Mononuclear cell (primary cell): ENCODE measurements at regions not wholly inside any gene's neighbourhood (a gene's known extent, or its start where the extent isn't known, plus 50 kb on each side); places are given as distances from the start of the nearest gene placed in this dataset.
"Not testable (repeated sequence)": the region's sequence is repeated elsewhere in the genome, so short reads cannot be mapped to it uniquely, and the experiment has no call there.

ENCODE experiments used
- H3K27me3 ChIP-seq: 2 replicates; pipeline ENCODE4 v1.6.0; 2011; ENCODE audit warnings: low read length, control low read depth; ENCODE audit not compliant: insufficient read depth
- H3K4me1 ChIP-seq: 2 replicates; pipeline ENCODE4 v1.5.1; 2011; ENCODE audit warnings: mild to moderate bottlenecking, low read length, control low read depth; ENCODE audit not compliant: insufficient read depth
- H3K4me3 ChIP-seq: 2 replicates; pipeline ENCODE4 v1.5.1; 2011; ENCODE audit warnings: mild to moderate bottlenecking, low read length, moderate library complexity
- H3K9me3 ChIP-seq: 2 replicates; pipeline ENCODE4 v1.5.1; 2011; ENCODE audit warnings: low read depth, mild to moderate bottlenecking, control low read depth, low read length

DNA sequence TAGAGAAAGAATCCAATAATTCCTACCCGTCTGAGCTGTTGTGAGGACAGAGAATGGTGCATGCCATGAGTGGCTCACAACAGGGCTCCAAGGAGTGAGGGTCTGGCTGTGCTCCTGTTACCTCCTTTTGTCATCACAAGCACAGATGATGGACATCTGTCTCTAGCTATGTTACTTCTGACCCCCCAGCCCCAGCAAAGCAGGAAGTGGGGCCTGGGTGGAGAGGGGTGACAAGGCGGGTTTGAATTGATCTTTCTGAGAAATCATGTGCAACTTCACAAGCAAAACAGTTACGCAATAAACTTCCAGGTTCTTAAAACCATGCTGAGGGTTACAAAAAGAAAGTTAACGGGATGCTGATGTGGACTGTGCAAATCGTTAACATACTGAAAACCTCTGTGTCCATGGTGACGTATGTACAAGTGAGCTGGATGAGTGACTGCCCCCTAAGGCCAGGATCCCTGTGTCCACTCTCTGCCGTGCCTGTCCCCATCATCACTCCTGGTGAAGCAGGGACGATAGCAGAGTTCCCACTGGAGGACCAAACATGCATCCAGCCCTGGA lies 254.7 kb downstream of the BCL2L11 start:
- H3K4me1 ChIP-seq, H3K9me3 ChIP-seq, H3K4me3 ChIP-seq, H3K27me3 ChIP-seq: not testable (repeated sequence)

DNA sequence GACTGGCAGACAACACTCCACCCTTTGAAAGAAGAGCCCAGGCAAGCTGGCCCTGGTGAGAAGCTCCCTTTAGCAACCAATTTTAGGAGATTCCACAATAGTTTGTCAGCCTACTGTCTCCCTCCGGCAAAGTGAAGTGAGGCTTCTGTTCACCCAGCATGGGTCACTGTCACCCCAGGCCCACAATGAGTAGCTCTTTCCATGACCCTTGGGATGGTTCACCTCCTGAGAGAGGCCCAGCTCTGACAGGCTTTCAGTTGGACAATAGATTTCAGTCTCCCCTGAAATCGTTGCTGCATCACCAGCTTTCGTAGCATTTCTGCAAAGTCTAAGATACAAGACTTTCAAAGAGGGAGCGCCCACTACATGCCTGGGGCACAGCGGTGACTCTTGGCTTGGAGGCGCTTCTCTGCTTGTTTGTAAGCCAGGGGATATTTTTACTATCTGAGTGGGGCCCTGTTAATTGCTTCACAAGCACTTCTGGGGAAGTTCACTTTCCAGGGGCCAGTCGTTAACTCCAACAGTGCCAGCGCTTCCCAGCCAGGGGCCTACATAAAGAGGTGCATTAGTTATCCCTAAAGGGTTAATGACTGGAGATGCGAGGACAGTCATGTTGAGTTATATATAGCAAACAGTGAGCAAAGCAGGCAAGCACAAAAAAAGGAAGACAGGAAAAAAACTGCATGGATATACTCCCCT lies 255.7 kb downstream of the BCL2L11 start:
- not testable (repeated sequence) for H3K4me3 ChIP-seq, H3K27me3 ChIP-seq, H3K9me3 ChIP-seq
- H3K4me1 ChIP-seq: peaks cover 11% of the 10 kb centered on the region

DNA sequence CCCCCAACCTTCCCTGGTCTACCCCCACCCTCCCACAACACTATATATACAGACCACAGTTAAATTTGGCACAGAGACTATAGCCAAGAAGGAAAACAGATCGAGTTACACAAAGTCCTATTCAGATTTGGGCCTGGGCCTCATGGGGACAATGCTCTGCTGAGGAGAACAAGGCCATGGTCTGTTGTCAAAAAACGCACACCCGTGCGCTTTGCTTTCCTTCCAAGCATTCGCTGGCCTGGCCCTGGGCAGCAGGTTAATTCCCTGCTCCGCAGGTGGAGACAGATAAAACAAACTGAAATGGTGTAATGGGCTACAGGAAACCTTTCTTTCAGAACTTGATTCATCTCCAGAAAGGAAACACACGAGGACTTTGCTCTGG lies 256.2 kb downstream of the BCL2L11 start:
- H3K27me3 ChIP-seq, H3K4me3 ChIP-seq, H3K9me3 ChIP-seq: not testable (repeated sequence)
- H3K4me1 ChIP-seq: peaks cover 11% of the 10 kb centered on the region

DNA sequence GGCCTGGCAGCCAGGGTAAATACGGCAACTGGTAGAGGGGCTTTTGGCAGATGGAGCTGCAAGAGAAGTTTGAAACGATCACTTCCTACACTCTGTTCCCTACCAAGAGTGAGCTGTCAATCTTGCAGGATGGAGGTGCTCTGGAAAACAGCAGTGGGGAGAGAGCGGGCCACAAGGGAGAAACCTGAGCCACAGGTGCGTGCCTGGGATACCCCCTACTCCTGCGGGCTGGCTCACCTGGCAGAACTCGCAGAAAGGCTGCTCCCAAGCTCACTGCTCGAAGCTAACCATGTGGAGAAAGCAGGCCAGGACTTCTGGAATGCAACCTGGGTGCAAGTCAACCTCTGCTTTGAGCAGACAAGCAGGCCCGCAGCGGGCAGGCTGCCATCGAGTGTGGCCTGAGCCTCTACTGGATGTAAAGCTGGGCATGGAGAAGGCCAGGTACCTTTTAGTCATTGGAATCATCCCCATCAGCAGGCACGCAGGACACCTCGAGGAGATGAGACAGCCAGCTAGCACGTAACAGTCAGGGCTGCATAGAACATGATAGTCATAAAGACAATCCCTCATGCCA lies 256.8 kb downstream of the BCL2L11 start:
- H3K4me1 ChIP-seq: peaks cover 11% of the 10 kb centered on the region
- not testable (repeated sequence) for H3K9me3 ChIP-seq, H3K4me3 ChIP-seq, H3K27me3 ChIP-seq

DNA sequence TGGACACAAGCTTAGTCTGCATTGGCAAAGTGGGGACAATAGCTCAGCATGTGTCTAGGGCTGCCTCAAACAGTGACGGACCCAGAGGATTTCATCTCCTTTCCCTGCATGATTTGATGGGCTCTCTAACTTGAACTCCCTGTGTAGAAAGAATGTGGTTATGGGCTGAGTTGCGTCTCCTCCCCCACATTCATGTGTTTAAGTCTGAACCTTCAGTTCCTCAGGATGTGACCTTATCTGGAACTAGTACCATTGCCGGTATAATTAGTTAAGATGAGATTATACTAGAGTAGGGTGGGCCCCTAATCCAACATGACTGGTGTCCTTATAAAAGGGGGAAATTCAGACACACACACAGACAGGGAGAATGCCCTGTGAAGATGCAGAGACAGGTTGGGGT lies 257.6 kb downstream of the BCL2L11 start:
- H3K4me3 ChIP-seq, H3K9me3 ChIP-seq, H3K27me3 ChIP-seq: not testable (repeated sequence)
- H3K4me1 ChIP-seq: peaks cover 11% of the 10 kb centered on the region

DNA sequence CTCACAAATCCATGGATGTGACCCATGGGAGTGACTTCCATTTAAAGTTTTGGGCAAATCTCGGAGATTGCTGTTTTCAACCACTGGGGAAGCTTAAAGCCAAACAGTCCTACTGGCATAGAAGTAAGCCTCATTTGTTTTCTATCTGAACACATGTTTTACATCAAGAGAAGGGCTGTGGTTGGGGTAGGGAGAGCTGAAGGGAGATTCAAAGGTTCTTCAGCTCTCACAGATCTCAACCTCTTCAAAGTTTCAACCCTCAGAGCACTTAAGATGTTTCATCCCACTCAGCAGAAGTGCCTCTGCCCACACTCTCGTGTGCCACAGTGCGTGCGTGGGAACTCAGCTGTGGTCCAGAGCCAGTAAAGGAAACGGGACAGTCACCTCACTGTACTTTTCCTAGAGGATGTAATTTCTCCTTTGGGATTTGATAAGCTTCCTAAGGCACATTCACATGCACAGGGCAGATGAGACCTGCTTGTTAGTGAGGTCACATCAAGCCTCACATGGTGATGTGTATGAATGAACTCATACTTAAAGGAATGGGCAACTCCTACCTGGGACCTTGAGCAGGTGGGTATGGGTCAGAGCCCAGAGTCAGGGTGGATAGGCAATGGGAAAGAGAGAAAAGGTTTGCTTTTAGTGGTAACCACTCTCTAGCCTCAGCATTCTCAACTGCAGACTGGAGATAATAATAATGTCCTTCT lies 260.2 kb downstream of the BCL2L11 start:
- not testable (repeated sequence) for H3K4me1 ChIP-seq, H3K9me3 ChIP-seq, H3K4me3 ChIP-seq, H3K27me3 ChIP-seq

DNA sequence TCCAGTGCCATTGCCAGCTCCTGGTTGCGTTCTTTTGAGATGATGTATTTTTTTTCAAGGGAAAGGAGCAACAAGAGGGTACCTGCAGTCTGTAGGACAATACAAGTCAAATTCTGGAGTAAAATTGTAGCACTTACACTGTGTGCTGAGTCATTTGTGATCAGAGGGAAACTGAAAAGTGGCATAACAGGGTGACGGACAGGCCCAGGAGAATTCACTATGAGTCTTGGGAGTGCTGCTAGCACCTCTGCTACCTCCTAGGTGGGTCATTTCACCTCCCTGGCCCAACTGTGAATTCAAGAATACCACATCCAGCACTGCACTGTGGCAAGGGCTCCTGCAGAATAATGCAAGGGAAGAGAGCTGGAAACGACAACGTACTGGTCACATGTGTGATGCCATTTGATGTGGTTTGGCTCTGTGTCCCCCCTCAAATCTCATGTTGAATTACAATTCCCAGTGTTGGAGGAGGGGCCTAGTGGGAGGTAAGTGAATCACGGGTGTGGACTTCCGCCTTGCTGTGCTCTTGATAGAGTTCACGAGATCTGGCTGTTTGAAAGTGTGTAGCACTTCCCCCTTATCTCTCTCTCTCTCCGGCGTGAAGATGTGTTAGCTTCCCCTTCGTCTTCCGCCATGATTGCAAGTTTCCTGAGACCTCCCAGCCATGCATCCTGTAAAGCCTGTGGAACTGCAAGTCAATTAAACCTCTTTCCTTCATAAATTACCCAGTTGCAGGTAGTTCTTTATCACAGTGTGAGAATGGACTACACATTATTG lies 261.0 kb downstream of the BCL2L11 start:
- not testable (repeated sequence) for H3K27me3 ChIP-seq, H3K4me3 ChIP-seq, H3K4me1 ChIP-seq, H3K9me3 ChIP-seq

DNA sequence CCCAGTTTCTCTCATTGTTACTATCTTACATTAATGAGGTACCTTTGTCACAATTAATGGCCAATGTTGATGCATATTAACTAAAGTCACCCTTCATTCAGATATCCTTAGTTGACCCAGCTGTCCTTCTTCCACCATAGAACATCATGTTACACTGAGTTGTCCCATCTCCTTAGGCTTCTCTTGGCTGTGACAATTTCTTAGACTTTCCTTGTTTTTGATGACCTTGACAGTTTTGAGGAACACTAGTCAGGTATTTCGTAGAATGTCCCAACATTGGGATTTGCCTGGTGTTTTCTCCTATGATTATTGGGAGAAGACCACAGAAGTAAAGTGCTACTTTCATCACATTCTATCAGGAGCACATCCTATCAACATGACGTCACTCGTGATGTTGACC lies 261.8 kb downstream of the BCL2L11 start:
- not testable (repeated sequence) for H3K9me3 ChIP-seq, H3K4me3 ChIP-seq, H3K4me1 ChIP-seq, H3K27me3 ChIP-seq

DNA sequence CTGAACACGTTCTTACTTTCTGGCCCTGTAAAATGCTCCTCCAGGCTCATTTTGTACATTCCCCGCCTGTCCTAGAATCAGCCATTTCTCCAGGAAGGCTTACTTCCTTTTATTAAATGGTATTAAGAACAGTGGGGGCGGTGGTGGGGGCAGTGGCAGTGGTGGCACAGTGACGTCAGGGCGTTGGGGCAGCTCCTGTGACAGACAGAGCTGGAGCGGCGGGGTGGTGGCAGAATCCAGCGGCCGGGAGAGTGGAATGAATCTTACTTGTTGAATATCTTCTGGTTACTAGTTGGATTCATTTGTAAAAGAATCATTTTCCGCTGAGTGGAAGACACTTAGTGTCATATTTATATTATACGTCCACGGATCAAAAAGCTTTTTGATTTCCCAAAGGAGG lies 262.6 kb downstream of the BCL2L11 start:
- H3K9me3 ChIP-seq, H3K4me3 ChIP-seq, H3K27me3 ChIP-seq, H3K4me1 ChIP-seq: not testable (repeated sequence)

DNA sequence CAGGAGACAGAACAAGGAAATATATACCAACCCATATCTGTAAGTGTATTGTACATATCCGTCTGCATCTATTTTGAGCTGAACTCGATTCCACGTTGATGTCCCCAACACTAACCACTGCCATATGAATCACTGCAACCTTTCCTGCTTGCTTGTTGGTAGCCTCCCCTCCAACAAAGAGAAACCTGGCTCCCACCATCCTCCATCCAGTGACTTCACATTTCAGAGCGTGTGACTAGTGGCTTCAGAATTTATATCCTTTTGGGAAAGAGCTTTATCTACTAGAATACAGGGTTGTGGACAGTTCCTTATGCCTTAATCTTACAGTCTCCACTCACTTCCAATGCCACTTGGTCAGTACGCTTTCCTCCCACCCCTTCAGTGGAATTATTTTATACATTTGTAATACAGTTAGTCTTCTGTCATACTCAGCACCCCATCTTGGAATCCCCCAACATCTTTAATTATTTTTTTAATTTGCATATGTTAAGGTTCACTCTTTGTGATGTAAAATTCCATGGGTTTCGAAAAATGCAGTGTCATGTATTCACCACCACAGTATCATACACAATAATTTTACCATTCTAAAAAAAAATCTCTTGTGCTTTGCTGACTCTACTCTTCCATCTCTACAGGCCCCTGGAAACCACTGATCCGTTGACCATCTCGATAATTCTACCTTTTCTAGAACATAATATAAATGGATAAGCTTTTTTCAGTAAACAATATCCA lies 264.7 kb downstream of the BCL2L11 start:
- not testable (repeated sequence) for H3K4me3 ChIP-seq

DNA sequence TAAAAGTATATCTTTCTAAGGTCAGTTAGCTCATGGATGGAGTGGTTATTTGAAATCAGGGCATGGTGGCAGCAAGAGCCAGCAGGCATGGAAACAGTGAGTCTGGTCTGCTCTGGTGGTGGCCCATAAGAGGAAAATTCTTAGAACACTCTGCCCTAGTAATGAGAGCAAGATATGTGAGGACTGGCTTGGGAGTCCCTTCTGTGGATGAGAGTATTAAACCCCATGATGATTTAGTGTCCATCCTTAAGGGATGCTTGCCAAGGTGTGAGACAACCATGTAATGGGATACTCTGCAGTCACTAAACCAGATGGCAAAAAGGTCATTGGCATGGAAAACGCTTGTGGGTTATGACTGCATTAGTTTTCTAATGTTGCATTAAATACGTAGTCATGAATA lies 269.9 kb downstream of the BCL2L11 start:
- H3K4me3 ChIP-seq, H3K27me3 ChIP-seq, H3K4me1 ChIP-seq, H3K9me3 ChIP-seq: not testable (repeated sequence)

More for the DNA sequence above, 264.7 kb downstream of the BCL2L11 start:
- H3K4me1 ChIP-seq, H3K9me3 ChIP-seq, H3K27me3 ChIP-seq: not testable (repeated sequence)

DNA sequence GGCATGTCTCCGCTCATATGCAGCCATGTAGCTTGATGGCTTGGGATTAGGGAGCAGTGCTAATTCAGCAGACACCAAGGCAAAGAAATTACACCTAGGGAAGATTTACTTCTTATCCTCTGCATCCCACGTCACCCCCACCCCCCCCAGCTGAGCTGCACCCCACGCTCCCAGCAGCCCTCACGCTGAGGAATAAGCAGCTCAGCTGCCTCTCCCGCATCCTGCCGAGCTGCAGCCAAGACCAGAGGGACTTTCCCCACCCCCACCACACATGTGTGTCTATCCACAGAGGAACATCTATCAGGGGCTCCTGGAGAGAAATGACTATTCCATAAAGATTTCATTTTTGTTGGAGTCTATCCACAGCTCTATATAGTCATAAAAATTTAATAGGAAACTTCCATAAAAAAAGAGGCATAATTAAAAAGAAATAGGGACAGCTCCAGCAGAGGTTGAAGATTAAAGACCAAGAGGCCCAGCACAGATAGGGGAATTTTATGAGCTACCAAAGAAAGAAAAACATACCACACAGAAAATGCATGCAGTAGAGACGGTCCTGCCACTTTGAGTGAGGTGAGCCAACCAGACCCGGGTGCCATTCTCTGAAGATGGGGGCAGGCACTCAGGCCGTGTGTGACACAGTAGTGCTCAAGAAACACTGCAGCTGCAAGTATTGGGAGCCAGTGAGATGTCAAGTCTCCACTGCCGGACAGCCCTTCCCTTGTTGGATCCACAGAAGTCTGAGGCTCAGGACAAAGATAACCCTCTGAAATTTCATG lies 274.8 kb downstream of the BCL2L11 start:
- H3K9me3 ChIP-seq, H3K4me1 ChIP-seq, H3K4me3 ChIP-seq, H3K27me3 ChIP-seq: not testable (repeated sequence)

DNA sequence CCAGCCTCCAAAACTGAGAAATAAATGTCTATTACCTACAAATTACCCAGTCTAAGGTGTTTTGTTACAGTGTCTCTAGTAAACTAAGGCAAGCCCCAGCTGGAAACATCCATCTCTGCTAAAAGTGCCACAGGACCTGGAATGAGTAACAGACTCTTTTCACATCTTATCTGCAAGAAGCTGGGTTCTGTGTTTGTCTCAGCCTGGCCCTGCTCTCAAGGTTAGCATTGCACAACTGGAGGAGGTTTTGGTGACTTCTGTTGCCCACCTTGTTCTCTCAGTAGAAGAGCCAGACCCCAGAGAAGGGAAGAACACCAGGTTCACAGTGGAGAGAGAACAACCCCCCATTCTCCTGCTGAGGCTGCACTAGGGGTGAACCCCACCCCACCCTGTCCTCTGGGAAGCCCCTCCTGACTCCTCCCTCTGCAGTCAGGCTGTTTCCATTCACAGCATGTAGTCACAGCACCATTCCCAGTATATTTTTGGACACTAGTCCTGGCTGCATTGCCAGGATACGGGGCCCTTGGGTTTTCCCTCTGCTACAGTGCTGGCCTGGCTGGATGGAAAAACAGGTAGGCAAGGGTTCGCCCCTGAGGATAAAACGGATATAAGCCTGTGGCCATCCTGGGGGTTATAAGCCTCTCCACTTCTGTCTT lies 280.0 kb downstream of the BCL2L11 start:
- H3K27me3 ChIP-seq, H3K4me1 ChIP-seq, H3K9me3 ChIP-seq, H3K4me3 ChIP-seq: not testable (repeated sequence)
